H9 (cell line): ENCODE measurements at regions not wholly inside any gene's neighbourhood (a gene's known extent, or its start where the extent isn't known, plus 50 kb on each side); places are given as distances from the start of the nearest gene placed in this dataset.
"Not testable (repeated sequence)": the region's sequence is repeated elsewhere in the genome, so short reads cannot be mapped to it uniquely, and the experiment has no call there.

Experiments
- DNase-seq: peaks from one replicate; pipeline ENCODE4 v3.0.0-alpha.2; 2017
- H2AFZ ChIP-seq: one replicate; pipeline ENCODE4 v1.6.1; 2013; ENCODE audit warnings: mild to moderate bottlenecking, low read length, control low read depth, moderate library complexity
- H2AK5ac ChIP-seq: 2 replicates; pipeline ENCODE4 v1.6.1; 2013; ENCODE audit warnings: low read length, control low read depth, mixed read lengths; ENCODE audit not compliant: insufficient read length
- H2BK120ac ChIP-seq: one replicate; pipeline ENCODE4 v1.6.1; 2013; ENCODE audit warnings: low read depth, mild to moderate bottlenecking, low read length, control low read depth, inconsistent platforms; ENCODE audit not compliant: poor library complexity, severe bottlenecking
- H2BK12ac ChIP-seq: 2 replicates; pipeline ENCODE4 v1.6.1; 2013; ENCODE audit warnings: low read length, control low read depth, mixed read lengths, low read depth; ENCODE audit not compliant: insufficient read length
- H2BK15ac ChIP-seq: 2 replicates; pipeline ENCODE4 v1.6.1; 2013; ENCODE audit warnings: low read depth, low read length, control low read depth
- H2BK20ac ChIP-seq: one replicate; pipeline ENCODE4 v1.6.1; 2013; ENCODE audit warnings: low read depth, mild to moderate bottlenecking, low read length, control low read depth, inconsistent platforms; ENCODE audit not compliant: poor library complexity, severe bottlenecking
- H2BK5ac ChIP-seq: 2 replicates; pipeline ENCODE4 v1.6.1; 2013; ENCODE audit warnings: low read length, control low read depth, mixed read lengths; ENCODE audit not compliant: insufficient read length
- H3K14ac ChIP-seq: 2 replicates; pipeline ENCODE4 v1.6.1; 2013; ENCODE audit warnings: low read length, control low read depth; ENCODE audit not compliant: insufficient read depth
- H3K18ac ChIP-seq: 2 replicates; pipeline ENCODE4 v1.6.1; 2013; ENCODE audit warnings: low read depth, mild to moderate bottlenecking, mixed read lengths, low read length, control low read depth; ENCODE audit not compliant: insufficient read length
- H3K23ac ChIP-seq: 2 replicates; pipeline ENCODE4 v1.6.1; 2013; ENCODE audit warnings: low read length, control low read depth, mixed read lengths, low read depth; ENCODE audit not compliant: insufficient read length
- H3K23me2 ChIP-seq: 2 replicates; pipeline ENCODE4 v1.6.1; 2013; ENCODE audit warnings: low read depth, mild to moderate bottlenecking, mixed read lengths, low read length, control low read depth; ENCODE audit not compliant: insufficient read length, poor library complexity, severe bottlenecking
- H3K27ac ChIP-seq: 2 replicates; pipeline ENCODE4 v1.5.1; 2013; ENCODE audit warnings: low read length, control low read depth, mixed read lengths, low read depth; ENCODE audit not compliant: insufficient read length
- H3K27me3 ChIP-seq: 2 replicates; pipeline ENCODE4 v1.6.1; 2013; ENCODE audit warnings: low read length, control low read depth, inconsistent platforms; ENCODE audit not compliant: insufficient read depth
- H3K4ac ChIP-seq: 2 replicates; pipeline ENCODE4 v1.6.1; 2013; ENCODE audit warnings: low read depth, mild to moderate bottlenecking, control low read depth, inconsistent platforms, low read length, moderate library complexity
- H3K4me1 ChIP-seq: 2 replicates; pipeline ENCODE4 v1.6.1; 2013; ENCODE audit warnings: low read length, control low read depth, inconsistent platforms; ENCODE audit not compliant: insufficient read depth
- H3K4me2 ChIP-seq: 2 replicates; pipeline ENCODE4 v1.6.1; 2013; ENCODE audit warnings: low read length, control low read depth, mixed read lengths; ENCODE audit not compliant: insufficient read length, insufficient read depth
- H3K56ac ChIP-seq: 2 replicates; pipeline ENCODE4 v1.6.1; 2013; ENCODE audit warnings: low read depth, mild to moderate bottlenecking, mixed read lengths, low read length, control low read depth; ENCODE audit not compliant: insufficient read length
- H3K79me1 ChIP-seq: 2 replicates; pipeline ENCODE4 v1.6.1; 2013; ENCODE audit warnings: low read depth, mild to moderate bottlenecking, moderate library complexity, low read length, control low read depth, inconsistent platforms; ENCODE audit not compliant: insufficient read depth, poor library complexity, severe bottlenecking
- H3K79me2 ChIP-seq: 2 replicates; pipeline ENCODE4 v1.6.1; 2013; ENCODE audit warnings: low read length, control low read depth, inconsistent platforms; ENCODE audit not compliant: insufficient read depth
- H3K9ac ChIP-seq: 2 replicates; pipeline ENCODE4 v1.6.1; 2013; ENCODE audit warnings: low read length, control low read depth, mixed read lengths; ENCODE audit not compliant: insufficient read length; ENCODE audit errors: extremely low read depth
- H3K9me3 ChIP-seq: one replicate; pipeline ENCODE4 v1.6.1; 2013; ENCODE audit warnings: low read depth, low read length, inconsistent platforms; ENCODE audit not compliant: control insufficient read depth
- H3T11ph ChIP-seq: one replicate; pipeline ENCODE4 v1.6.1; 2013; ENCODE audit warnings: mild to moderate bottlenecking, low read length, control low read depth, inconsistent platforms
- H4K20me1 ChIP-seq: one replicate; pipeline ENCODE4 v1.6.1; 2013; ENCODE audit not compliant: control insufficient read depth, insufficient read length, insufficient read depth
- H4K5ac ChIP-seq: 2 replicates; pipeline ENCODE4 v1.6.1; 2013; ENCODE audit warnings: low read depth, mild to moderate bottlenecking, mixed read lengths, low read length, control low read depth; ENCODE audit not compliant: insufficient read length
- H4K8ac ChIP-seq: replicated peaks from 2 replicates; pipeline ENCODE4 v1.6.1; 2013; ENCODE audit warnings: low read length, control low read depth, mixed read lengths, low read depth; ENCODE audit not compliant: insufficient read length
- H4K91ac ChIP-seq: 2 replicates; pipeline ENCODE4 v1.6.1; 2013; ENCODE audit warnings: low read depth, mild to moderate bottlenecking, moderate library complexity, mixed read lengths, low read length, control low read depth; ENCODE audit not compliant: insufficient read length
- H3K27ac Mint-ChIP-seq, 3 experiments: 2 replicates in 2 of 3; 3 replicates in 1 of 3; pipeline ENCODE4 v1.8.0; 2020 to 2021; ENCODE audit warnings: mixed read lengths in 3 of 3, mild to moderate bottlenecking in 1 of 3, moderate library complexity in 1 of 3
- H3K27me3 Mint-ChIP-seq: 2 replicates; pipeline ENCODE4 v1.8.0; 2021; ENCODE audit warnings: low read depth, mild to moderate bottlenecking, moderate library complexity, mixed read lengths
- H3K36me3 Mint-ChIP-seq, 3 experiments: 2 replicates in 2 of 3; 3 replicates in 1 of 3; pipeline ENCODE4 v1.8.0; 2020 to 2021; ENCODE audit warnings: low read depth in 3 of 3, mixed read lengths in 3 of 3; ENCODE audit not compliant: insufficient read depth in 1 of 3
- H3K4me1 Mint-ChIP-seq, 2 experiments: 2 replicates each; pipeline ENCODE4 v1.8.0; 2020; ENCODE audit warnings: mixed read lengths in 2 of 2
- H3K4me3 Mint-ChIP-seq, 2 experiments: 2 replicates in 1 of 2; 3 replicates in 1 of 2; pipeline ENCODE4 v1.8.0; 2020 to 2021; ENCODE audit warnings: mild to moderate bottlenecking in 2 of 2, mixed read lengths in 2 of 2, moderate library complexity in 1 of 2
- H3K9me3 Mint-ChIP-seq, 2 experiments: 2 replicates in 1 of 2; 3 replicates in 1 of 2; pipeline ENCODE4 v1.8.0; 2020; ENCODE audit warnings: mild to moderate bottlenecking in 2 of 2, mixed read lengths in 2 of 2, moderate library complexity in 1 of 2
- WGBS: extraction: QIAGEN DNeasy Blood & Tissue Kit; methylation state at CpG from one replicate; pipeline ENCODE4 v1.1.7; 2013; ENCODE audit warnings: missing lambda C conversion rate, low lambda C conversion rate, mixed read lengths; ENCODE audit not compliant: insufficient read length; ENCODE audit errors: extremely low coverage; 5-methylcytosine and 5-hydroxymethylcytosine counted together
- TF ChIP-seq, protein P1 (sequence below): fragments of 200-600 bp; sonication (generic); conservative IDR thresholded peaks from 3 replicates; pipeline ENCODE4 v1.8.0; 2021; ENCODE audit warnings: antibody characterized with exemption, mild to moderate bottlenecking

DNA sequence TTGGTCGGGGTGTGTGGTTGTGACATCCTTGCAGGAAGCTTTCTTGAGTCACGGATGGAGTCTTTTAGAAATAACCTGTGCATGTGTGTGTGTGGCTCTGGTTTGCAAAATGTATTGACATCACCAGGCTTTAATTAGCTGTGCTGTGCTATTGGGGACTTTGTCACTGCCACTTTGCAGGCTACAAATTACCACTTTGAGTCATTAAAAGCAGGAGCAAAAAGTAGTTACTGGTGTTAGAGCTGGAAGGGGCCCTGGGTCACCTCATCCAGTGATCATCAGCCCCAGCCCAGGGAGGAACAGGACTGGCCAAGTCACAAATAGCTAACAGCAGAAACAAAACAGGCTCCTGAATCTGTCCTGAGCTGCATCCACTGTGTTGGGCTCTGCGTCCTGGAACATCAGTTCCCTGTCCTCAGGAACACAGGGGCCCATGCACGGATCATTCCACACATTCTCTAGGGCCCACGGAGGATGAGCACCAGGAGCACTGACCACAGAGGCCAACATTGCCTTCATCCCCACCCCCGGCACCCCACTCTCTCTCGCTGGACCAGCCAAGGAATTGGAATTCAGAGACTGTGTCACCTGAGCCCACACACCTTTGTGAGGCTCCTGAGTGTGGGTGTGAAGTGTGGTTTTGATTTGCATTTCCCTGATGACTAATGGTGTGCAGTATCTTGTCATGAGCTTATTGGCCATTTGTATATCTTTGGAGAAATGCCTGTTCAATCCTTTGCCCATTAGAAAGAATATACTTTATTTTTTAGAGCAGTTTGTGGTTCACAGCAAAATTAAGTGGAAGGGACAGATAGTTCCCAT lies 280.1 kb upstream of the C1orf174 start:
- Histone ChIP-seq H2BK120ac (no peak overlapping the region), H2BK12ac (no peak overlapping the region), H3K56ac (no peak overlapping the region), H3K27ac (no peak overlapping the region), H3K23ac (no peak overlapping the region), H3K9me3 (no peaks in the 10 kb centered on the region), H3K18ac (no peak overlapping the region), H3K4me1 (peaks cover 4% of the 10 kb centered on the region; the same call in 1 of the 2 replicates), H4K91ac (no peak overlapping the region), H3K23me2 (no peaks in the 10 kb centered on the region), H3K4me2 (no peak overlapping the region), H2BK5ac (no peak overlapping the region), H2AFZ (no peak overlapping the region), H3K4ac (no peak overlapping the region), H4K5ac (no peak overlapping the region), H3K27me3 (no peaks in the 10 kb centered on the region), H3K9ac (no peak overlapping the region), H3T11ph (no peak overlapping the region), H3K79me1 (no peaks in the 10 kb centered on the region), H4K20me1 (no peaks in the 10 kb centered on the region), H2AK5ac (no peak overlapping the region), H3K79me2 (no peaks in the 10 kb centered on the region), H2BK15ac (no peak overlapping the region), H3K14ac (no peak overlapping the region), H2BK20ac (no peak overlapping the region), H4K8ac (no peak overlapping the region)
- no CpG with 5 or more reads among the region's 7 CpGs for WGBS
- peaks cover 14 to 21% of the 10 kb centered on the region in 2 experiments for H3K4me1 Mint-ChIP-seq
- H3K27ac Mint-ChIP-seq: no peak overlapping the region
- no peak for DNase-seq
- peaks cover 1% of the 10 kb centered on the region; the same call in 1 of the 2 replicates for H3K27me3 Mint-ChIP-seq
- peaks cover 0 to 7% (median 2%) of the 10 kb centered on the region in 3 experiments; a peak in 2 of 7 replicates for H3K36me3 Mint-ChIP-seq
- H3K4me3 Mint-ChIP-seq: no peak overlapping the region
- H3K9me3 Mint-ChIP-seq: peaks cover 0 to 3% of the 10 kb centered on the region in 2 experiments; a peak in 1 of 5 replicates
- TF ChIP-seq, protein P1, sequence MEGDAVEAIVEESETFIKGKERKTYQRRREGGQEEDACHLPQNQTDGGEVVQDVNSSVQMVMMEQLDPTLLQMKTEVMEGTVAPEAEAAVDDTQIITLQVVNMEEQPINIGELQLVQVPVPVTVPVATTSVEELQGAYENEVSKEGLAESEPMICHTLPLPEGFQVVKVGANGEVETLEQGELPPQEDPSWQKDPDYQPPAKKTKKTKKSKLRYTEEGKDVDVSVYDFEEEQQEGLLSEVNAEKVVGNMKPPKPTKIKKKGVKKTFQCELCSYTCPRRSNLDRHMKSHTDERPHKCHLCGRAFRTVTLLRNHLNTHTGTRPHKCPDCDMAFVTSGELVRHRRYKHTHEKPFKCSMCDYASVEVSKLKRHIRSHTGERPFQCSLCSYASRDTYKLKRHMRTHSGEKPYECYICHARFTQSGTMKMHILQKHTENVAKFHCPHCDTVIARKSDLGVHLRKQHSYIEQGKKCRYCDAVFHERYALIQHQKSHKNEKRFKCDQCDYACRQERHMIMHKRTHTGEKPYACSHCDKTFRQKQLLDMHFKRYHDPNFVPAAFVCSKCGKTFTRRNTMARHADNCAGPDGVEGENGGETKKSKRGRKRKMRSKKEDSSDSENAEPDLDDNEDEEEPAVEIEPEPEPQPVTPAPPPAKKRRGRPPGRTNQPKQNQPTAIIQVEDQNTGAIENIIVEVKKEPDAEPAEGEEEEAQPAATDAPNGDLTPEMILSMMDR: no peak

DNA sequence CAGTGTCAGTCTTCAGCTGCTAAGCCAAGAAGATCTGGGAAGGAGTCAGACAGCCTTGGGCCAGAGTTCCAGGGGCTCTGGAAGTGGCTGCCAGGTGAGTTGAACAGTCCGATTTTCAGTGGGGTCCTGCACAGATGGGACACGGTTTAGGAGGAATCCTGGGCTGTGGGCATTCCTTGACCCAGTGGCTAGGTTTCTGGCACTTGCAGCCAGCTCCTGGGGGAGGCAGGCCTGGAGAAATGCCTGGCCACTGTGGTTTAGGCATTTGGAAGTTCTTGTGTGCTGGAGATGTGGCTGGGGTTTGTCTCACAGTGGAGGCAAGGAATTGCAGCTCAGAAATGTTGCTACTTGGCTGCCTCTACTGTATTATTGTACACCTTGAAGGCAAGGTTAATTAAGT lies 286.4 kb upstream of the C1orf174 start:
- not testable (repeated sequence) for H3K27ac ChIP-seq, H2BK5ac ChIP-seq

More for the DNA sequence above, 286.4 kb upstream of the C1orf174 start:
- H3K79me2 ChIP-seq, H4K20me1 ChIP-seq, H3K18ac ChIP-seq, H3K23me2 ChIP-seq, H3K4me2 ChIP-seq, H3K27ac Mint-ChIP-seq, H3K36me3 Mint-ChIP-seq, H3K4me1 Mint-ChIP-seq, H3K9ac ChIP-seq, H2AK5ac ChIP-seq, H3K4me1 ChIP-seq, H2BK15ac ChIP-seq, H2BK120ac ChIP-seq, H3K4ac ChIP-seq, H3K14ac ChIP-seq, H3K79me1 ChIP-seq, H3K56ac ChIP-seq, H2BK12ac ChIP-seq, H4K5ac ChIP-seq, H4K91ac ChIP-seq, H3K27me3 Mint-ChIP-seq, DNase-seq, H3T11ph ChIP-seq, H2AFZ ChIP-seq, H3K4me3 Mint-ChIP-seq, H3K23ac ChIP-seq, H3K9me3 ChIP-seq, H4K8ac ChIP-seq, H3K27me3 ChIP-seq, H2BK20ac ChIP-seq: not testable (repeated sequence)
- peaks cover 19 to 24% of the 10 kb centered on the region in 2 experiments for H3K9me3 Mint-ChIP-seq
- no CpG with 5 or more reads among the region's 2 CpGs for WGBS
